Vagina (tissue), 2 donors: ENCODE measurements at regions not wholly inside any gene's neighbourhood (a gene's known extent, or its start where the extent isn't known, plus 50 kb on each side); places are given as distances from the start of the nearest gene placed in this dataset.

Experiments used
- CTCF ChIP-seq, 3 experiments: fragments of 450-650 bp in 2 of 3; fragments of 200-600 bp in 1 of 3; sonication (generic) in 1 of 3; IDR thresholded peaks; one replicate each; pipeline ENCODE4 v1.5.1; 2017 to 2019; ENCODE audit warnings: antibody characterized with exemption in 3 of 3, mild to moderate bottlenecking in 2 of 3, moderate library complexity in 2 of 3
- POLR2A ChIP-seq, 2 donors: fragments of 450-650 bp; IDR thresholded peaks; one replicate each; pipeline ENCODE4 v1.6.1; 2017; ENCODE audit warnings: antibody characterized with exemption in 2 of 2, mild to moderate bottlenecking in 2 of 2, moderate library complexity in 2 of 2
- POLR2AphosphoS5 ChIP-seq, 2 donors: sonication (generic); formaldehyde crosslinking; IDR thresholded peaks; one replicate each; pipeline ENCODE4 v1.9.0; 2017; ENCODE audit warnings: antibody characterized with exemption in 2 of 2, mild to moderate bottlenecking in 2 of 2, low read depth in 1 of 2; ENCODE audit not compliant: insufficient read depth in 1 of 2

DNA sequence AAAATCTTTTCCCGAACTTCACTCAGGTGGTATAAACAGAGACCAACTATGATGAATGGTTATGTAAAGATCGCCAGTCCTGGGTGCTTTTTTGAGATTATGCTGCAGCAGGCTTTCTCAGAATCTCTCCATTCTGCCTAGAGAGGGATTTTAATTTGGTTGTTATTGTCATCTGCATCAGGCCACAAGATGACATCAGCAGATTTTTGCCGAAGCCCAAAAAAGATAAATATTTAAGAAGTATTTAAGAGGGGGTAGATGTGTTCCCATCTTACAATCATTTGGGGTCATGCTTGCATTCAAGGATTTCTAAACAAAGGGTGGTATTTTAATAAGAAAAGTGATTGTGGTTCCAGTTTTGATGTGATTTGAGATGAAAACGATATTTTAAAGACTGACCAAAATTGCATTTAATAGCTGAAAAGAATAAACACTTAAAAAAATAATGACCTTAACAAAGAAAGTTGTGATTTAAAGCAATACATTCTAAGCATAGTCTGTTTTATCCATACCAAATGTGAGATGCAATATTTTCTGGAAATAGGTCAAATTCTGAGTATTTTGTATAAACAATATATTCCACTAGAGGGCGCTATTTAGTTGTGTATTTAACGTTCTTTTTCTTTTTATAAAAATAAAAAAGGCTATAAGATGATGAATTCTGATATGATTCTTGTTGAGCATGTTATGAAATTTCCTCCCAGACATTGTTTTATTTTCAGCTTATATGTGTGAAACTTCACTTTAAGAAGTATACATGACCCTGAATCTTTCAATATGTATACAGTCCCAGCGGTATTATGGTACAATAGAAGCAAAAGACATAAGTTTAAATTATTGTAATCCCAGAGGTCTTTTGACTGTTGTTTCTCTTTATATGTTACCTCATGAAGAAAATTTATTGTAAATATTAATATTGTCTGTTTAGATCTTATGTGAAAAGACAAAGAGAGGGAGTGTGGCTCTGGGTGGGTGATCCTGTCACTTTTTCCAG lies 51.0 kb upstream of the ZFP64 start:
- TF ChIP-seq CTCF (IDR thresholded peaks at IDR 0.05) (peak in 2 of 3 experiments; percentile 24 to 51), POLR2A (IDR thresholded peaks at IDR 0.05) (no peak), POLR2AphosphoS5 (IDR thresholded peaks at IDR 0.05; ENCODE audit: insufficient read depth in 1 of 2, low read depth in 1 of 2) (no peak)
